ENCODE measurements at regions not wholly inside any gene's neighbourhood (a gene's known extent, or its start where the extent isn't known, plus 50 kb on each side); places are given as distances from the start of the nearest gene placed in this dataset.
"Not testable (repeated sequence)": the region's sequence is repeated elsewhere in the genome, so short reads cannot be mapped to it uniquely, and the experiment has no call there.

- DNase-seq: no peak
Observed at GRCh38 chr2:40043641-40044040, 264.6 kb upstream of the THUMPD2 start.

GRCh38 chr2:40043191-40043590 lies 264.1 kb upstream of the THUMPD2 start:
- no peak for DNase-seq

- no peak for DNase-seq
Observed at GRCh38 chr2:40041422-40042382, 262.6 kb upstream of the THUMPD2 start.

GRCh38 chr2:40039549-40039948 lies 260.5 kb upstream of the THUMPD2 start:
- no peak for DNase-seq

- no peak for DNase-seq
Observed at GRCh38 chr2:40038646-40039045, 259.6 kb upstream of the THUMPD2 start.

GRCh38 chr2:40037303-40037702 lies 258.2 kb upstream of the THUMPD2 start:
- DNase-seq: no peak

GRCh38 chr2:40036241-40036640 lies 257.2 kb upstream of the THUMPD2 start:
- DNase-seq: no peak

GRCh38 chr2:40034801-40035200 lies 255.7 kb upstream of the THUMPD2 start:
- no peak for DNase-seq

GRCh38 chr2:40034198-40034597 lies 255.1 kb upstream of the THUMPD2 start:
- no peak for DNase-seq

- no peak for DNase-seq
Observed at GRCh38 chr2:40033781-40034180, 254.7 kb upstream of the THUMPD2 start.

GRCh38 chr2:40032650-40033319 lies 253.7 kb upstream of the THUMPD2 start:
- no peak for DNase-seq

- DNase-seq: no peak
Observed at GRCh38 chr2:40030456-40030975, 251.5 kb upstream of the THUMPD2 start.

GRCh38 chr2:40028792-40029488 lies 249.9 kb upstream of the THUMPD2 start:
- no peak for DNase-seq

- no peak for DNase-seq
Observed at GRCh38 chr2:40027968-40028367, 248.9 kb upstream of the THUMPD2 start.

- peak in 1 of 2 experiments; percentile 21 for DNase-seq
Observed at GRCh38 chr2:40025276-40025675, 246.2 kb upstream of the THUMPD2 start.

- DNase-seq: no peak
Observed at GRCh38 chr2:40020997-40021396, 241.9 kb upstream of the THUMPD2 start.

GRCh38 chr2:40016151-40016885 lies 237.3 kb upstream of the THUMPD2 start:
- no peak for DNase-seq

- not testable (repeated sequence) for DNase-seq
Observed at GRCh38 chr2:40013962-40014361, 234.9 kb upstream of the THUMPD2 start.

GRCh38 chr2:40004336-40004735 lies 225.3 kb upstream of the THUMPD2 start:
- DNase-seq: no peak

GRCh38 chr2:40002339-40002738 lies 223.3 kb upstream of the THUMPD2 start:
- no peak for DNase-seq

GRCh38 chr2:39999864-40000263 lies 220.8 kb upstream of the THUMPD2 start:
- no peak for DNase-seq

- DNase-seq: no peak
Observed at GRCh38 chr2:39998617-39999016, 219.6 kb upstream of the THUMPD2 start.
